NCI-H460 (cell line): ENCODE measurements at regions not wholly inside any gene's neighbourhood (a gene's known extent, or its start where the extent isn't known, plus 50 kb on each side); places are given as distances from the start of the nearest gene placed in this dataset.
A peak's percentile ranks its signal among the peaks of the same experiment; 100 is the strongest.

Source experiments
- DNase-seq: peaks from one replicate; pipeline ENCODE4 v3.0.0-alpha.2; 2016; ENCODE audit warnings: low read depth; ENCODE audit errors: extremely low read depth

- DNase-seq: no peak
These were observed 182.6 kb upstream of the ROPN1 start for GRCh38 chr3:124174476-124174875.

- DNase-seq: no peak
These were observed 183.3 kb upstream of the ROPN1 start for GRCh38 chr3:124174910-124175874.

- no peak for DNase-seq
These were observed 185.1 kb upstream of the ROPN1 start for GRCh38 chr3:124177071-124177470.

GRCh38 chr3:124178531-124178930 is 186.6 kb upstream of the ROPN1 start:
- DNase-seq: no peak

- no peak for DNase-seq
These were observed 208.5 kb upstream of the ROPN1 start for GRCh38 chr3:124200407-124200806.

- DNase-seq: no peak
These were observed 209.3 kb upstream of the ROPN1 start for GRCh38 chr3:124201226-124201625.

GRCh38 chr3:124201786-124202185 is 209.9 kb upstream of the ROPN1 start:
- no peak for DNase-seq

- no peak for DNase-seq
These were observed 210.8 kb upstream of the ROPN1 start for GRCh38 chr3:124202754-124203153.

GRCh38 chr3:124203292-124203691 is 211.4 kb upstream of the ROPN1 start:
- no peak for DNase-seq

GRCh38 chr3:124206225-124207055 is 214.5 kb upstream of the ROPN1 start:
- no peak for DNase-seq

- no peak for DNase-seq
These were observed 215.2 kb upstream of the ROPN1 start for GRCh38 chr3:124207077-124207476.

- no peak for DNase-seq
These were observed 216.1 kb upstream of the ROPN1 start for GRCh38 chr3:124207873-124208485.

GRCh38 chr3:124209426-124209825 is 217.5 kb upstream of the ROPN1 start:
- DNase-seq: no peak

- DNase-seq: no peak
These were observed 219.0 kb upstream of the ROPN1 start for GRCh38 chr3:124210899-124211298.

- DNase-seq: no peak
These were observed 221.7 kb upstream of the ROPN1 start for GRCh38 chr3:124213641-124214040.

- peak; percentile 69 for DNase-seq
These were observed 225.6 kb upstream of the ROPN1 start for GRCh38 chr3:124217542-124217941.

- DNase-seq: no peak
These were observed 229.5 kb upstream of the ROPN1 start for GRCh38 chr3:124221422-124221821.

GRCh38 chr3:124223853-124224252 is 231.9 kb upstream of the ROPN1 start:
- DNase-seq: no peak

- DNase-seq: no peak
These were observed 235.3 kb upstream of the ROPN1 start for GRCh38 chr3:124227150-124227630.

GRCh38 chr3:124229420-124229819 is 237.5 kb upstream of the ROPN1 start:
- no peak for DNase-seq

- no peak for DNase-seq
These were observed 237.9 kb upstream of the ROPN1 start for GRCh38 chr3:124229836-124230235.
